ENCODE measurements at regions not wholly inside any gene's neighbourhood (a gene's known extent, or its start where the extent isn't known, plus 50 kb on each side); places are given as distances from the start of the nearest gene placed in this dataset.

GRCh38 chr7:84399661-84400060 lies 205.1 kb upstream of the SEMA3A start:
- TF ChIP-seq POLR2A (IDR thresholded peaks at IDR 0.05; ENCODE audit: low read length) (no peak), GATA1 (IDR thresholded peaks at IDR 0.05; ENCODE audit: low read depth, low read length) (no peak)
